Body of pancreas (tissue), 4 donors: ENCODE measurements at regions not wholly inside any gene's neighbourhood (a gene's known extent, or its start where the extent isn't known, plus 50 kb on each side); places are given as distances from the start of the nearest gene placed in this dataset.
"Not testable (repeated sequence)": the region's sequence is repeated elsewhere in the genome, so short reads cannot be mapped to it uniquely, and the experiment has no call there.

ENCODE experiments used
- ATAC-seq: fragments of 150-250 bp; one replicate; pipeline ENCODE4 v1.9.1; 2016
- DNase-seq, 4 donors: peaks; one replicate each; pipeline ENCODE4 v3.0.0-alpha.2; 2019
- H3K27ac ChIP-seq, 4 donors: fragments of 200-600 bp; sonication (generic); 1 replicate in 3 of 4; 2 replicates in 1 of 4; pipeline versions ENCODE4 v1.5.1 to v1.6.1; 2016 to 2019; ENCODE audit warnings: mild to moderate bottlenecking in 1 of 4, mixed read lengths in 1 of 4, moderate library complexity in 1 of 4
- H3K27me3 ChIP-seq, 2 donors: fragments of 200-600 bp; sonication (generic); one replicate each; pipeline ENCODE4 v1.6.0; 2016; ENCODE audit warnings: mild to moderate bottlenecking in 1 of 2
- H3K36me3 ChIP-seq, 2 donors: fragments of 200-600 bp; sonication (generic); replicated peaks in 1 of 2; 2 replicates each; pipeline ENCODE4 v1.5.1; 2016; ENCODE audit warnings: low read depth in 2 of 2; ENCODE audit not compliant: insufficient read depth in 1 of 2
- H3K4me1 ChIP-seq: fragments of 200-600 bp; sonication (generic); one replicate; pipeline ENCODE4 v1.6.0; 2016
- H3K4me3 ChIP-seq, 2 donors: fragments of 200-600 bp; sonication (generic); 1 replicate in 1 of 2; 2 replicates in 1 of 2; pipeline ENCODE4 v1.5.1; 2016 to 2019
- H3K9me3 ChIP-seq, 3 donors: fragments of 200-600 bp; sonication (generic); 1 replicate in 2 of 3; 2 replicates in 1 of 3; pipeline ENCODE4 v1.5.1; 2016
- POLR2A ChIP-seq, 3 donors: fragments of 450-650 bp; IDR thresholded peaks; one replicate each; pipeline ENCODE4 v1.6.1; 2016; ENCODE audit warnings: antibody characterized with exemption in 3 of 3, mild to moderate bottlenecking in 2 of 3
- WGBS, 2 donors: methylation state at CpG; one replicate each; pipeline ENCODE4 v1.1.5; 2017; 5-methylcytosine and 5-hydroxymethylcytosine counted together
- intact Hi-C: fragments of 100-400 bp; cut with DNase I; formaldehyde crosslinking; loops from one replicate; pipeline ENCODE4 v1.15.1; 2023
- TF ChIP-seq, protein P1 (sequence below), 7 experiments: fragments of 450-650 bp in 4 of 7; fragments of 200-600 bp in 3 of 7; sonication (generic) in 3 of 7; IDR thresholded peaks; one replicate each; pipeline ENCODE4 v1.5.1; 2016 to 2019; ENCODE audit warnings: antibody characterized with exemption in 7 of 7

DNA sequence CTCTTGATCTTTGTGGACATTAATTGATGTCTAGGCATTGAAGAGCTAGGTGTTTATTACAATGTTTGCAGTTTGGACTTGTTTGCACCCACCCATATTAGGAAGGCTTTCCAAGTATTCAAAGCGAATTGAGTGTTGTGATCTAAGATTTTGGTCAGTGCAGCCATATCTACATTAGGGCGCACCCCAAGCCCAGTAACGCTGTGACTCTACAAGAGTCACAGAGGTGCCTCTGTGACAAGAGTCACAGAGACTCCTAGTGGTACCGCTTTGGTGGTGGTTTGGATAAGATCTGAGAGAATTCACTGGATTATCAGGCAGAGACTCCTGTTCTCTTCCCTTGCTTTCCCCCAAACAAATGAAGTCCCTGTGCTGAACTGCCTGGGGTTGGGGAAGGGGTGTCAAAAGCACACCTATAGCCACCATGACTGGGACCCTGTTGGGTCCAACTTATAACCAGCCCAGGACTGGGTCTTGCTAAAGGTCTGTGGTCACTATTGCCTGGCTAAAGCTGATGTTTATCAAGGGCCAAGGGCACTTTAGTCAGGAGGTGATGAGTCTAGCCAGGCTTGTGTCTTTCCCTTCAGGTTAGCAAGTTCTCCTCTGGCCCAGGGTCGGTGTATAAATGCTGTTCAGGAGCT lies 114.1 kb upstream of the RIOK2 start:
- Histone ChIP-seq H3K9me3 (no peaks in the 10 kb centered on the region), H3K4me1 (no peaks in the 10 kb centered on the region), H3K27me3 (no peaks in the 10 kb centered on the region), H3K27ac (no peak overlapping the region), H3K4me3 (no peak overlapping the region), H3K36me3 (no peaks in the 10 kb centered on the region)
- intact Hi-C loops: no loop called here
- WGBS, 2 donors: 10 to 24% methylated on average over 1 to 4 of the region's 5 CpGs
- TF ChIP-seq, protein P1, sequence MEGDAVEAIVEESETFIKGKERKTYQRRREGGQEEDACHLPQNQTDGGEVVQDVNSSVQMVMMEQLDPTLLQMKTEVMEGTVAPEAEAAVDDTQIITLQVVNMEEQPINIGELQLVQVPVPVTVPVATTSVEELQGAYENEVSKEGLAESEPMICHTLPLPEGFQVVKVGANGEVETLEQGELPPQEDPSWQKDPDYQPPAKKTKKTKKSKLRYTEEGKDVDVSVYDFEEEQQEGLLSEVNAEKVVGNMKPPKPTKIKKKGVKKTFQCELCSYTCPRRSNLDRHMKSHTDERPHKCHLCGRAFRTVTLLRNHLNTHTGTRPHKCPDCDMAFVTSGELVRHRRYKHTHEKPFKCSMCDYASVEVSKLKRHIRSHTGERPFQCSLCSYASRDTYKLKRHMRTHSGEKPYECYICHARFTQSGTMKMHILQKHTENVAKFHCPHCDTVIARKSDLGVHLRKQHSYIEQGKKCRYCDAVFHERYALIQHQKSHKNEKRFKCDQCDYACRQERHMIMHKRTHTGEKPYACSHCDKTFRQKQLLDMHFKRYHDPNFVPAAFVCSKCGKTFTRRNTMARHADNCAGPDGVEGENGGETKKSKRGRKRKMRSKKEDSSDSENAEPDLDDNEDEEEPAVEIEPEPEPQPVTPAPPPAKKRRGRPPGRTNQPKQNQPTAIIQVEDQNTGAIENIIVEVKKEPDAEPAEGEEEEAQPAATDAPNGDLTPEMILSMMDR (IDR thresholded peaks at IDR 0.05): no peak
- no peak for TF ChIP-seq POLR2A (IDR thresholded peaks at IDR 0.05)
- DNase-seq (no peak), ATAC-seq (no peak)

DNA sequence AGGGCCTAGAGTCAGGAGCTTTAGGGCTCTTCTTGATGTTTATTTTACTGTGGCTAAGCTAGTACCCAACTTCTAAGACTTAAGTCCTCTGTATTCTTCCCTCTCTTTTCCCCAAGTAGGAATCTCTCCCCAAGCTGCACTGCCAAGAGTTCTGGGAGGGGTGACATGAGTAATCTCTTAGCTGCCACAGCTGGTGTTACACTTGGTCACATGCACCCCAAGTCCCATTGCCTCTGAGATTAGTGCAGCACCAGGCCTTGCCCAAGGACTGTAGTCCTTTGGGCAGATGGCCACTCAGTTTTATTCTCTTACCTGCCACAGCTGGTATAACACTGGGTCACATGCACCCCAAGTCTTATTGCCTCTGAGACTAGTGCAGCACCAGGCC lies 114.7 kb upstream of the RIOK2 start:
- intact Hi-C loops: no loop called here
- DNase-seq (no peak), ATAC-seq (no peak)
- TF ChIP-seq, protein P1 (IDR thresholded peaks at IDR 0.05): no peak
- no peak for TF ChIP-seq POLR2A (IDR thresholded peaks at IDR 0.05)
- H3K27me3 ChIP-seq: no peaks in the 10 kb centered on the region
- no peaks in the 10 kb centered on the region for H3K4me1 ChIP-seq
- no peaks in the 10 kb centered on the region for H3K9me3 ChIP-seq
- H3K27ac ChIP-seq: no peak overlapping the region
- no peak overlapping the region for H3K4me3 ChIP-seq
- no peaks in the 10 kb centered on the region for H3K36me3 ChIP-seq

DNA sequence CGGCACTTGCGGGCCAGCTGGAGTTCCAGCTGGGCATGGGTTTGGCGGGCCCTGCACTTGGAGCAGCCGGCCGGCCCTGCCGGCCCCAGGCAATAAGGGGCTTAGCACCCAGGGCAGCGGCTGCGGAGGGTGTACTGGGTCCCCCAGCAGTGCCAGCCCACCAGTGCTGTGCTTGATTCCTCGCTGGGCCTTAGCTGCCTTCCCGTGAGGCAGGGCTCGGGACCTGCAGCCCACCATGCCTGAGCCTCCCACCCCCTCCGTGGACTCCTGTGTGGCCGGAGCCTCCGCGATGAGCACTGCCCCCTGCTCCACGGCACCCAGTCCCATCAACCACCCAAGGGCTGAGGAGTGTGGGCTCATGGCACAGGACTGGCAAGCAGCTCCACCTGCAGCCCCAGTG lies 118.1 kb upstream of the RIOK2 start:
- H3K27ac ChIP-seq, H3K36me3 ChIP-seq, intact Hi-C loops, H3K27me3 ChIP-seq, H3K9me3 ChIP-seq, DNase-seq, H3K4me1 ChIP-seq, H3K4me3 ChIP-seq, ATAC-seq: not testable (repeated sequence)
- 86% methylated on average over 12 of the region's 16 CpGs; no CpG with 5 or more reads in 1 of the 2 donors for WGBS, 2 donors

DNA sequence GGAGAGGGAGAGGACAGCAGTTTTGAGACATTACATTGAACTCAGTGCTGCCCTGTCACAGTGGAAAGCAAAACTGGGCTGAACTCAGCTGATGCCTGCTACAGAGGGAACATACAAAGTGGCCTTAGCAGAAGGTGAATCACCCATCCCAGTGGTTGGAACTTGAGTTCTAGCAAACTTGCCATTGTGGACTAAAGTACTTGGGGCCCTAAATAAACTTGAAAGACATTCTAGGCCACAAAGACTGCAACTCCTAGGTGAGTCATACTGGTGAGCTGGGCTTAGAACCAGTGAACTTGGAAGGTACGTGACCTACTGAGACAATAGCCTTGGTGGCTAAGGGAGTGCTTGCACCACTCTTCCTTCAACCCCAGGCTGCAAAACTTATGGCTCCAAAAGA lies 155.7 kb upstream of the RIOK2 start:
- no peak for DNase-seq
- peaks cover 0 to 5% (median 0%) of the 10 kb centered on the region in 3 donors for H3K9me3 ChIP-seq
- TF ChIP-seq POLR2A (IDR thresholded peaks at IDR 0.05): no peak
- TF ChIP-seq, protein P1 (IDR thresholded peaks at IDR 0.05): no peak
- no peaks in the 10 kb centered on the region for H3K27me3 ChIP-seq
- intact Hi-C loops: no loop called here
- no peak overlapping the region for H3K27ac ChIP-seq
- ATAC-seq: no peak
- no peaks in the 10 kb centered on the region for H3K4me1 ChIP-seq
- no peak overlapping the region for H3K4me3 ChIP-seq
- WGBS, 2 donors: 94 to 100% methylated on average over 1 of the region's 1 CpG
- H3K36me3 ChIP-seq: no peaks in the 10 kb centered on the region

DNA sequence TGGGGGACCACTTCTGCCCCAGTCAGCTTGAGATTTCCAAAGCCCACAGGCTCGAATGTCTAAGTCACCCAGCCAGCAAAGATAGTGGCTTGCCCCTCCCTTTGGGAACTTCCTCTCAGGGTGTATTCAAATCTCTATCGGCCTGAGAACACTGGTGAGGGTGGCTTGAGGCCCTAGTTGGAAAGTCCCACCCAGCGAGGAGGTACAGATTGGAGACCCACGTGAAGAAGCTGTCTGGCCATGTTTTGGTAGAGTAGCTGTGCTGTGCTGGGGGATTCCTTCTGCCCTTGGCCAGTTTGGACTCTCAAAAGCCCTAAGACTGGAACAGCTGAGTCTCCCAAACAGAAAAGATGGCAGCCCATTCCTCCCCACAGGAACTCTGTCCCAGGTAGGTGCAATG lies 172.7 kb upstream of the RIOK2 start:
- TF ChIP-seq POLR2A (IDR thresholded peaks at IDR 0.05): no peak
- TF ChIP-seq, protein P1 (IDR thresholded peaks at IDR 0.05): no peak
- WGBS, 2 donors: 68% methylated on average over 4 of the region's 4 CpGs; no CpG with 5 or more reads in 1 of the 2 donors
- H3K36me3 ChIP-seq: no peaks in the 10 kb centered on the region
- intact Hi-C loops: no loop called here
- no peaks in the 10 kb centered on the region for H3K9me3 ChIP-seq
- H3K4me1 ChIP-seq: no peaks in the 10 kb centered on the region
- no peak for DNase-seq
- no peak overlapping the region for H3K27ac ChIP-seq
- H3K4me3 ChIP-seq: no peak overlapping the region
- no peak for ATAC-seq
- H3K27me3 ChIP-seq: no peaks in the 10 kb centered on the region
